Upper lobe of left lung (tissue), 4 donors: ENCODE measurements at regions not wholly inside any gene's neighbourhood (a gene's known extent, or its start where the extent isn't known, plus 50 kb on each side); places are given as distances from the start of the nearest gene placed in this dataset.

ENCODE experiments used
- CTCF ChIP-seq, 6 experiments: fragments of 450-650 bp in 4 of 6; fragments of 200-600 bp in 2 of 6; sonication (generic) in 2 of 6; IDR thresholded peaks; one replicate each; pipeline ENCODE4 v1.5.1; 2016 to 2019; ENCODE audit warnings: antibody characterized with exemption in 6 of 6
- EP300 ChIP-seq, 4 donors: sonication (generic); formaldehyde crosslinking; IDR thresholded peaks; one replicate each; pipeline ENCODE4 v1.5.1; 2017; ENCODE audit warnings: antibody characterized with exemption in 4 of 4, control low read depth in 2 of 4
- POLR2A ChIP-seq, 4 donors: fragments of 450-650 bp; IDR thresholded peaks; one replicate each; pipeline ENCODE4 v1.5.1; 2016 to 2017; ENCODE audit warnings: antibody characterized with exemption in 4 of 4, mild to moderate bottlenecking in 2 of 4
- POLR2AphosphoS5 ChIP-seq, 2 donors: sonication (generic); formaldehyde crosslinking; IDR thresholded peaks; one replicate each; pipeline ENCODE4 v1.5.1; 2017; ENCODE audit warnings: antibody characterized with exemption in 2 of 2

GRCh38 chr17:12536472-12536871 lies 129.2 kb upstream of the MYOCD start:
- TF ChIP-seq POLR2A (IDR thresholded peaks at IDR 0.05) (no peak), CTCF (IDR thresholded peaks at IDR 0.05) (no peak), POLR2AphosphoS5 (IDR thresholded peaks at IDR 0.05) (no peak), EP300 (IDR thresholded peaks at IDR 0.05) (no peak)
